Neural cell (in vitro differentiated cells): ENCODE measurements at regions not wholly inside any gene's neighbourhood (a gene's known extent, or its start where the extent isn't known, plus 50 kb on each side); places are given as distances from the start of the nearest gene placed in this dataset.

ENCODE experiments used
- H2AFZ ChIP-seq: fragments of 200-600, 300-800 bp; sonication (generic), shearing (Covaris generic); 2 replicates; pipeline ENCODE4 v1.6.0; 2014; ENCODE audit warnings: low read depth, mild to moderate bottlenecking, antibody characterized with exemption, low read length, moderate library complexity
- H3F3A ChIP-seq: fragments of 200-600 bp; shearing (Covaris generic); 2 replicates; pipeline ENCODE4 v1.6.1; 2016; ENCODE audit warnings: mild to moderate bottlenecking, moderate library complexity, mixed read lengths, antibody characterized with exemption, low read length; ENCODE audit not compliant: insufficient read depth, poor library complexity, severe bottlenecking
- H3K27ac ChIP-seq: fragments of 200-600, 300-800 bp; sonication (generic), shearing (Covaris generic); 2 replicates; pipeline ENCODE4 v1.5.1; 2014; ENCODE audit warnings: mild to moderate bottlenecking, low read length, moderate library complexity
- H3K27me3 ChIP-seq: fragments of 300-800, 200-600 bp; sonication (generic), shearing (Covaris generic); 2 replicates; pipeline ENCODE4 v1.6.0; 2014; ENCODE audit warnings: mild to moderate bottlenecking, low read depth, low read length, moderate library complexity; ENCODE audit not compliant: insufficient read depth
- H3K36me3 ChIP-seq: fragments of 300-800, 200-600 bp; sonication (generic), shearing (Covaris generic); 2 replicates; pipeline ENCODE4 v1.5.1; 2014; ENCODE audit warnings: mild to moderate bottlenecking, antibody characterized with exemption, low read length, moderate library complexity; ENCODE audit not compliant: insufficient read depth
- H3K4me2 ChIP-seq: fragments of 300-800, 200-600 bp; sonication (generic), shearing (Covaris generic); 2 replicates; pipeline ENCODE4 v1.6.0; 2014; ENCODE audit warnings: mild to moderate bottlenecking, low read length
- H3K4me3 ChIP-seq: fragments of 300-800, 200-600 bp; sonication (generic), shearing (Covaris generic); 2 replicates; pipeline ENCODE4 v1.5.1; 2014; ENCODE audit warnings: mild to moderate bottlenecking, low read length, moderate library complexity
- H3K79me2 ChIP-seq: fragments of 200-600 bp; shearing (Covaris generic); replicated peaks from 2 replicates; pipeline ENCODE4 v1.6.0; 2014; ENCODE audit warnings: mild to moderate bottlenecking, low read length, moderate library complexity; ENCODE audit not compliant: insufficient read depth
- H3K9ac ChIP-seq: fragments of 300-800, 200-600 bp; sonication (generic), shearing (Covaris generic); 2 replicates; pipeline ENCODE4 v1.6.1; 2016; ENCODE audit warnings: mild to moderate bottlenecking, low read length, mixed read lengths
- H3K9me2 ChIP-seq: fragments of 200-600 bp; shearing (Covaris generic); 2 replicates; pipeline ENCODE4 v1.6.1; 2016; ENCODE audit warnings: mild to moderate bottlenecking, low read length, mixed read lengths; ENCODE audit not compliant: insufficient read depth
- H3K9me3 ChIP-seq: fragments of 200-600, 300-800 bp; sonication (generic), shearing (Covaris generic); 2 replicates; pipeline ENCODE4 v1.6.1; 2016; ENCODE audit warnings: mild to moderate bottlenecking, mixed run types, low read length, moderate library complexity, mixed read lengths
- H4K20me1 ChIP-seq: fragments of 200-600 bp; shearing (Covaris generic); 2 replicates; pipeline ENCODE4 v1.6.1; 2016; ENCODE audit warnings: mild to moderate bottlenecking, mixed run types; ENCODE audit not compliant: insufficient read depth
- CTCF ChIP-seq: fragments of 450-650 bp; IDR thresholded peaks from 2 replicates; pipeline ENCODE4 v1.5.1; 2014; ENCODE audit warnings: antibody characterized with exemption, mild to moderate bottlenecking, moderate library complexity; ENCODE audit not compliant: poor library complexity, severe bottlenecking
- EP300 ChIP-seq: fragments of 450-650 bp; conservative IDR thresholded peaks from 2 replicates; pipeline ENCODE4 v1.6.1; 2014; ENCODE audit warnings: antibody characterized with exemption, mild to moderate bottlenecking, moderate library complexity; ENCODE audit not compliant: poor library complexity, severe bottlenecking
- EZH2 ChIP-seq: fragments of 200-600, 300-800 bp; shearing (Covaris generic), sonication (generic); IDR thresholded peaks from 2 replicates; pipeline ENCODE4 v1.6.1; 2014; ENCODE audit warnings: antibody characterized with exemption, low read length, borderline replicate concordance, mild to moderate bottlenecking; ENCODE audit not compliant: insufficient read depth, poor library complexity, severe bottlenecking
- MXI1 ChIP-seq: fragments of 450-650 bp; conservative IDR thresholded peaks from 2 replicates; pipeline ENCODE4 v1.6.1; 2014; ENCODE audit warnings: antibody characterized with exemption, mild to moderate bottlenecking; ENCODE audit not compliant: poor library complexity, severe bottlenecking
- POLR2AphosphoS5 ChIP-seq: IDR thresholded peaks from 2 replicates; pipeline ENCODE4 v1.6.1; 2012
- RAD21 ChIP-seq: fragments of 450-650 bp; conservative IDR thresholded peaks from 2 replicates; pipeline ENCODE4 v1.6.1; 2014; ENCODE audit warnings: antibody characterized with exemption, mild to moderate bottlenecking, moderate library complexity
- REST ChIP-seq: IDR thresholded peaks from 2 replicates; pipeline ENCODE4 v1.6.1; 2012; ENCODE audit warnings: borderline replicate concordance
- SMC3 ChIP-seq: fragments of 450-650 bp; conservative IDR thresholded peaks from 2 replicates; pipeline ENCODE4 v1.6.1; 2014; ENCODE audit warnings: antibody characterized with exemption, mild to moderate bottlenecking, moderate library complexity; ENCODE audit not compliant: poor library complexity
- TAF1 ChIP-seq: IDR thresholded peaks from 2 replicates; pipeline ENCODE4 v1.6.1; 2012; ENCODE audit warnings: low read depth

- Histone ChIP-seq H3K9me2 (no peaks in the 10 kb centered on the region), H3K9ac (no peak overlapping the region), H3K27me3 (no peaks in the 10 kb centered on the region), H3K36me3 (no peaks in the 10 kb centered on the region), H4K20me1 (no peaks in the 10 kb centered on the region), H3K79me2 (no peaks in the 10 kb centered on the region), H3F3A (no peaks in the 10 kb centered on the region), H3K9me3 (no peaks in the 10 kb centered on the region), H3K27ac (no peak overlapping the region), H3K4me3 (no peak overlapping the region), H3K4me2 (peak overlapping the region; percentile 13), H2AFZ (no peak overlapping the region)
- TF ChIP-seq TAF1 (no peak), EZH2 (no peak), SMC3 (no peak), MXI1 (no peak), CTCF (no peak), RAD21 (no peak), REST (no peak), POLR2AphosphoS5 (no peak), EP300 (no peak)
These were observed 1132.4 kb downstream of the RAPGEF2 start for GRCh38 chr4:160235285-160235684.

- Histone ChIP-seq H3K9me2 (no peaks in the 10 kb centered on the region), H3K27me3 (no peaks in the 10 kb centered on the region), H3F3A (no peaks in the 10 kb centered on the region), H3K9ac (no peak overlapping the region), H3K4me2 (no peak overlapping the region), H3K36me3 (no peaks in the 10 kb centered on the region), H3K9me3 (no peaks in the 10 kb centered on the region), H3K79me2 (no peaks in the 10 kb centered on the region), H2AFZ (no peak overlapping the region), H4K20me1 (no peaks in the 10 kb centered on the region), H3K27ac (no peak overlapping the region), H3K4me3 (no peak overlapping the region)
- TF ChIP-seq RAD21 = no peak
- TF ChIP-seq EZH2 = no peak
- TF ChIP-seq MXI1 = no peak
- TF ChIP-seq REST = no peak
- no peak for TF ChIP-seq TAF1
- no peak for TF ChIP-seq POLR2AphosphoS5
- TF ChIP-seq EP300 = no peak
- no peak for TF ChIP-seq SMC3
- no peak for TF ChIP-seq CTCF
These were observed 1132.9 kb downstream of the RAPGEF2 start for GRCh38 chr4:160235771-160236170.
